RCC 7860 (cell line): ENCODE measurements at regions not wholly inside any gene's neighbourhood (a gene's known extent, or its start where the extent isn't known, plus 50 kb on each side); places are given as distances from the start of the nearest gene placed in this dataset.

Experiments used
- DNase-seq: peaks from one replicate; pipeline ENCODE4 v3.0.0-alpha.2; 2015; ENCODE audit warnings: low spot score
- FAIRE-seq: peaks from 2 replicates; lab custom pipeline; 2012; peaks lifted over from hg19 to GRCh38; lab: Jason Lieb, UNC

- no peak for FAIRE-seq
- DNase-seq: no peak
Measured at GRCh38 chr5:159385536-159385935, 55.2 kb upstream of the IL12B start.

DNA sequence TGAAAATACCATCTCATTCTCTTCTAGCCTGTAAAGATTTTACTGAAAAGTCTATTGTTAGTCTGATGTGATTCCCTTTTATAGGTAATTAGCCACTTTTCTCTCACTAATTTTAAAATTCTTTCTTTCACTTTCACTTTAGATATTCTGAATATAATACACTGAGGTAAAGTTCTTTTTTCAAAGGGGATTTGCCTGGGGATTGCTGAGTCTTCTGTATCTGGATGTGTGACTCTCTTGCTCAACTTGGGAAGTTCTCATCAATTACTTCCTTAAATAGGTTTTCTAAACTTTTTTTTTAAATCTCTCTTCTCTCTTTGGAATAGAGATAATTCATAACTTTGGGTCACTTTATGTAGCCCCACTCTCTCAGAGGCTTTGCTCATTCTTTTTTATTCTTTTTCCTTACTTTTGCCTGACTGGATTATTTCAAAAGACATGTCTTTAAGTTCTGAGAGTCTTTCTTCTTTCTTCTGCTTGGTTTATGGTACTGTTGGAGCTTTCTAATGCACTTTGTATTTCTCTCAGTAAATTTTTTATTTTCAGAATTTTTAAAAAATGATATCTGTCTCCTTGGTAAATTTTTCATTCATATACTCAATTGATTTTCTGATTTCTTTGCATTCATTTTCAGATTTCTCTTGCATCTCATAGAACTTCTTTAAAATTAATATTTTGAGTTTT, 55.9 kb upstream of the IL12B start:
- no peak for FAIRE-seq
- DNase-seq: no peak

DNA sequence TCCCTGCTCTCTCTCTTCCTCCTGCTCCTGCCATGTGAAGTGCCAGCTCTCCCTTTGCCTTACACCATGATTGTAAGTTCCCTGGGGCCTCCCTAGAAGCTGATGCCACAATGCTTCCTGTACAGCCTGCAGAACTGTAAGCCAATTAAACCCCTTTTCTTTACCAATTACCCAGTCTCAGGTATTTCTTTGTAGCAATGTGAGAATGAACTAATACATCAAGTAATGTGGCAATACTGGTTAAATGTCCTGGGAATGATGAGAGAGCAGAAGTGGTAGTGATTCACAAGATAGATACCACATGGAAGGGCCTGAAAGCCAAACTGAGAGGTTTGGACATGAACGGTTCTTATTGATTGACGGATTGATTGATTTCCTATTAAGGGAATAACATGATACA, 62.6 kb upstream of the IL12B start:
- DNase-seq (no peak), FAIRE-seq (no peak)

GRCh38 chr5:159393854-159394274, 63.6 kb upstream of the IL12B start:
- DNase-seq: no peak
- no peak for FAIRE-seq

- no peak for DNase-seq
- FAIRE-seq: no peak
Measured at GRCh38 chr5:159395202-159395601, 64.9 kb upstream of the IL12B start.

GRCh38 chr5:159398936-159399335, 68.6 kb upstream of the IL12B start:
- DNase-seq (no peak), FAIRE-seq (no peak)

DNA sequence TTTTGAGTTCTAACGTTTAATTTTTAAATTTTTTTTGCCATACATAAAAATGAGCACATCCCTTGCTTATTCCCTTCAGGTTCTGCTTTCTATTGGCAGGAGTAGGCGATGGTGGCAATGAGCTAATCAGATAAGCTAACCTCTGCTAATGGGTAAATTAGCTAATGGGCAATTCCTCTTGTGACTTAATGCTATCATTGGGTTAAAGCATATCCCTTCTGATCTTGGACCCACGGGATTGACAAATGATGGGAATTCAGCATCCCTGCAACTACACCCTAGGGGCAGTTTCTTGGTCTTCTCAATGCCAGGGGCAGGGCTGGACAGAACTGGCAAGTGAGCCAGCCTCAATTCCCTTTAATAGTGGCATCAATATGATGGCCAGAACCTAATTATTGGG, 70.2 kb upstream of the IL12B start:
- FAIRE-seq (no peak), DNase-seq (no peak)

- DNase-seq (peak; percentile 33), FAIRE-seq (peak; percentile 4)
Measured at GRCh38 chr5:159402311-159402710, 72.0 kb upstream of the IL12B start.

- DNase-seq: no peak
- FAIRE-seq: no peak
Measured at GRCh38 chr5:159402856-159403255, 72.6 kb upstream of the IL12B start.

GRCh38 chr5:159403906-159404681, 73.8 kb upstream of the IL12B start:
- FAIRE-seq (no peak), DNase-seq (no peak)

- DNase-seq: no peak
- FAIRE-seq: no peak
Measured at GRCh38 chr5:159405611-159406031, 75.3 kb upstream of the IL12B start.

DNA sequence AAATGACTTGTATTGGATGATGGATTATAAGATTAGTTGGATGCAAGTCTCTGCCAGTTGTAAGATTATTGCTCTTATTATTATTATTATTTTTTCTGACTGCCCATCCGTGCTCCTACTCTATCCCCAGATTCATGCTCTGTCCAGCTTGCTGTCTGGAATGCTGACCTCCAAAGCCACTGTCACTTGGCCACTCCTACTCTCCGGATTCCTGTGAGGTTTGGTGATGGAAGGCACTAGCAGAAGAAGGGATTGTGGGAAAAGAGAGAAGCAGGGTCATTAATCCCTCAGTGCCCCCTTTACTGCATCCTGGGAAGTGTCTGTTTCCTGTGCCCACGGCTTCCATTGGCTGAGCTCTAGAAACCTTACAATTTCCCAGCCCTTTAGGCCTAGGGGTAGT, 76.3 kb upstream of the IL12B start:
- FAIRE-seq (no peak), DNase-seq (no peak)

DNA sequence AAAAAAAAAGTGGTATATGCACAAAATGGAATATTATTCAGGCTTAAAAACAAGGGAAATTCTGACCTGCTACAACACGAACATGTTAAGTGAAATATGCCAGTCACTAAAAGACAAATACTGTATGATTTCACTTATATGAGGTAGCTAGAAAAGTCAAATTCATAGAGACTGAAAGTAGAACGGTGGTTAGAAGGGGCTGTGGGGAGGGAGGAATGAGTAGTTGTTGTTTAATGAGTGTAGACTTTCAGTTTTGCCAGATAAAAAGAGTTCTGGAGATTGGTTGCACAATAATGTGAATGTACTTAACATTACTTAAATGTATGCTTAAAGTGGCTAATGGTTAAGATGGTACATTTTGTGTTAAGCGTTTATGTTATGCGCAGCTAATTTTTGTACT, 79.5 kb upstream of the IL12B start:
- no peak for DNase-seq
- no peak for FAIRE-seq

GRCh38 chr5:159410480-159410879, 80.2 kb upstream of the IL12B start:
- FAIRE-seq (no peak), DNase-seq (no peak)

DNA sequence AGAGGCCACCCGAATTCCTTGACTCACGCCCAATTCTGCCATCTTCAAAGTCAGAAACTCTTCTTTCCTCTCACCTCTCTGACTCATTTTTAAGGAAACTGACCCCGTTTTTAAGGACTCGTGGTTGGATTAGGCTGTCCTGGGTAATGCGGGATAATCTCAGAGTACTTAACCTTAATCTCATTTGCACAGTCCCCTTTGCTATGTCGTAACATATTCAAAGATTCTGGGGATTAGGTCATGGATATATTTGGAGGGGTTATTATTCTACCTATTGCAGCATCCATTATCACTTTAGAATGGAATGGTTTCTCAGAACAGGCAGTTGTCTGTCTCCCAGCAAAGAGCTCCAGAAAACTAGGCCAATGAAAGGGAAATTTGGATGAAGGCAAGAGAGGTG, 80.8 kb upstream of the IL12B start:
- FAIRE-seq (no peak), DNase-seq (no peak)

DNA sequence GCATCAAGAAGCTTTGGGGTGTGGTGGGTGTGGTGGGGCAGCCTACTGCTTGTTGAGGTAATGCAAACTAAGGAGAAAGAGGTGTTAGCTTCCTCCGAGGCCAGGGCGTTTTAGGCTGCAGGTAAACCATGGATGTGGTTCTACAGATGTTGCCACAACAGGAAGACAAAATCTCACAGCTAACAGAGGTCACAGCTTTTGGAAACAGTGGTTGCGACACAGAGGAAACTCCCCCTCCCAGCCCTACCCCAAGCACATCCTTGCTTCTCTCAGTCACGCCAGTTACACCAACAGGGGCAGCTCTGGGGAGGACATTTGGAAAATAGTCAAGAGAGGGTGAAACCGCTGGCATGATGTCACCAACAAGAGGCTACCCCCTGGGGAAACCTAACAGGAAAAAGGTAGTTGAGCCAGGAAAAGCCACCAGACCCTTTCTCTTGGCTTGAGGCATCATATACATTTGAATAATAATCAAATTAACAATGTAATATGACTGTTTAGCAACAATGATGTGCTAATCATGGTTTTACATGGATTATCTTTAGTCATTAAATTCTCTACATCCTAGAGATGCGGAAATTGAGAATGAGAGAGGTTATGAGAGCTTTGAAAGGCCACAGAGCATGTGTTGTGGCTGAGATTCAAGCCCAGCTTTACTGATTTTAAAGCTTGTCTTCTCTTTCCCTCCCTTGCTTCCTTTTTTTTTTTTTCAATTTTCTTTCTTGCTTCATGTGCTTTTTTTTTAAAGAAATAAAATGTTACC, 82.2 kb upstream of the IL12B start:
- DNase-seq: peak; percentile 11
- no peak for FAIRE-seq

- DNase-seq: no peak
- no peak for FAIRE-seq
Measured at GRCh38 chr5:159414021-159414420, 83.7 kb upstream of the IL12B start.

- DNase-seq (no peak), FAIRE-seq (no peak)
Measured at GRCh38 chr5:159415301-159415937, 85.1 kb upstream of the IL12B start.

DNA sequence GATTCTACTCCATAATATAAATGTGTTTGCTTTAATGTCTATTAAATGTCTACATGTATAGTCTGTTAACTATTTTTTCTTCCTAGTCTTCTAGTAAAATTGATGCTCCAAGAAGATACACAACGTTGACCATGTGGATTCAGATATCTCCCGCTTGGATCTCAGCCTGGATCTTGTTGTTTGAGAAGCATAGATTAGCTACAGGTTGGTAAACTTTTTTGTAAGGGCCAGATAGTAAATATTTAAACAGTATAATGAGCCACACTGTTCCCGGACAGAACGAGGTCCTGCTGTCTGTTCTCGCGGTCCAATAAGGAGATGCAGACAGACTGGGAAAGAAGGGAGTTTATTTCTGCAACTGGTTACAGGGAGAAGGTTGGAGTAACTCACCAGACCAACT, 86.2 kb upstream of the IL12B start:
- DNase-seq: no peak
- FAIRE-seq: no peak

GRCh38 chr5:159417170-159417569, 86.9 kb upstream of the IL12B start:
- FAIRE-seq (no peak), DNase-seq (no peak)

GRCh38 chr5:159419576-159419975, 89.3 kb upstream of the IL12B start:
- no peak for DNase-seq

More at GRCh38 chr5:159419576-159419975, 89.3 kb upstream of the IL12B start:
- FAIRE-seq: no peak
